Loucy (cell line): ENCODE measurements at regions not wholly inside any gene's neighbourhood (a gene's known extent, or its start where the extent isn't known, plus 50 kb on each side); places are given as distances from the start of the nearest gene placed in this dataset.

ENCODE experiments used
- CTCF ChIP-seq: fragments of 200-600 bp; sonication (generic); conservative IDR thresholded peaks from 2 replicates; pipeline ENCODE4 v1.5.1; 2014; ENCODE audit warnings: mild to moderate bottlenecking, antibody characterized with exemption, low read length
- EZH2phosphoT487 ChIP-seq: fragments of 200-600 bp; IDR thresholded peaks from 2 replicates; pipeline ENCODE4 v1.6.1; 2018; ENCODE audit warnings: antibody characterized with exemption, mild to moderate bottlenecking, moderate library complexity, borderline replicate concordance

GRCh38 chr5:165375201-165375600, 1869.8 kb downstream of the MAT2B start:
- no peak for TF ChIP-seq CTCF
- TF ChIP-seq EZH2phosphoT487, result no peak
